NCI-H524 (cell line): ENCODE measurements at regions not wholly inside any gene's neighbourhood (a gene's known extent, or its start where the extent isn't known, plus 50 kb on each side); places are given as distances from the start of the nearest gene placed in this dataset.

Source experiments
- DNase-seq, 2 experiments: peaks; one replicate each; lab custom pipeline; 2025; lab: John Stamatoyannopoulos, UW

- DNase-seq = peak; percentile 92 to 97
These were observed 188.7 kb upstream of the GSE1 start for GRCh38 chr16:85424260-85425073.

- DNase-seq = peak in 1 of 2 experiments; percentile 70
These were observed 188.0 kb upstream of the GSE1 start for GRCh38 chr16:85425074-85425662.

- DNase-seq = no peak
These were observed 186.3 kb upstream of the GSE1 start for GRCh38 chr16:85426806-85427205.

- DNase-seq = peak in 1 of 2 experiments; percentile 64
These were observed 184.8 kb upstream of the GSE1 start for GRCh38 chr16:85428168-85428898.

- peak in 1 of 2 experiments; percentile 55 for DNase-seq
These were observed 184.0 kb upstream of the GSE1 start for GRCh38 chr16:85428899-85429775.

GRCh38 chr16:85429776-85430522, 183.2 kb upstream of the GSE1 start:
- DNase-seq = no peak

GRCh38 chr16:85430523-85431421, 182.3 kb upstream of the GSE1 start:
- peak; percentile 87 to 95 for DNase-seq

GRCh38 chr16:85431431-85432124, 181.5 kb upstream of the GSE1 start:
- DNase-seq = peak; percentile 93 to 95

GRCh38 chr16:85432606-85433005, 180.5 kb upstream of the GSE1 start:
- no peak for DNase-seq

GRCh38 chr16:85433477-85433876, 179.6 kb upstream of the GSE1 start:
- DNase-seq = no peak

GRCh38 chr16:85435286-85435685, 177.8 kb upstream of the GSE1 start:
- DNase-seq = peak in 1 of 2 experiments; percentile 54

GRCh38 chr16:85435700-85436099, 177.4 kb upstream of the GSE1 start:
- DNase-seq = no peak

GRCh38 chr16:85436207-85436606, 176.9 kb upstream of the GSE1 start:
- DNase-seq = no peak

- peak; percentile 96 to 98 for DNase-seq
These were observed 176.4 kb upstream of the GSE1 start for GRCh38 chr16:85436636-85437165.

- DNase-seq = peak; percentile 97
These were observed 175.7 kb upstream of the GSE1 start for GRCh38 chr16:85437166-85438052.

- peak; percentile 96 to 97 for DNase-seq
These were observed 174.0 kb upstream of the GSE1 start for GRCh38 chr16:85438981-85439685.

GRCh38 chr16:85440744-85441143, 172.4 kb upstream of the GSE1 start:
- no peak for DNase-seq
